ENCODE measurements at regions not wholly inside any gene's neighbourhood (a gene's known extent, or its start where the extent isn't known, plus 50 kb on each side); places are given as distances from the start of the nearest gene placed in this dataset.

- ChIA-PET CTCF (interaction anchor here (1.4 kb wide), 1 partner anchor 10 kb away, joined by 4 read pairs; no protein-coding TSS in a partner anchor), POLR2A (no interaction called here)
- Histone ChIP-seq H3K36me3 (ENCODE audit: control insufficient read depth in 4 of 4, insufficient read depth in 4 of 4, low read length in 3 of 4) (no peaks in the 10 kb centered on the region), H3K9me3 (ENCODE audit: control extremely low read depth in 1 of 5, control insufficient read depth in 4 of 5, insufficient read depth in 2 of 5, low read depth in 1 of 5, low read length in 4 of 5) (no peaks in the 10 kb centered on the region), H3K27ac (ENCODE audit: insufficient read depth in 1 of 2, low read depth in 1 of 2, low read length in 2 of 2, poor library complexity in 1 of 2, severe bottlenecking in 2 of 2) (no peak overlapping the region), H3K4me3 (ENCODE audit: control insufficient read depth in 1 of 7, extremely low read depth in 1 of 7, insufficient read depth in 4 of 7, low read depth in 2 of 7, low read length in 6 of 7) (no peak overlapping the region), H3K4me1 (ENCODE audit: control extremely low read depth in 1 of 4, control insufficient read depth in 4 of 4, insufficient read depth in 4 of 4, low read length in 3 of 4) (no peaks in the 10 kb centered on the region), H3K27me3 (replicated peaks in 2 of 5; ENCODE audit: control insufficient read depth in 4 of 5, insufficient read depth in 5 of 5, low read length in 4 of 5) (no peaks in the 10 kb centered on the region)
- WGBS (ENCODE audit: insufficient coverage) = 100% methylated on average over 1 of the region's 4 CpGs
- no peak for DNase-seq
Measured at GRCh38 chr7:48868916-48869315, 55.4 kb upstream of the CDC14C start.

GRCh38 chr7:48872548-48872947 lies 51.8 kb upstream of the CDC14C start:
- POLR2A ChIA-PET = no interaction called here

More at GRCh38 chr7:48872548-48872947, 51.8 kb upstream of the CDC14C start:
- CTCF ChIA-PET = interaction anchor here (6.9 kb wide), 1 partner anchor 573 kb away, joined by 47 read pairs; no protein-coding TSS in a partner anchor
- DNase-seq = no peak
- WGBS (ENCODE audit: insufficient coverage) = 100% methylated on average over 2 of the region's 3 CpGs
- H3K27me3 ChIP-seq (replicated peaks in 2 of 5; ENCODE audit: control insufficient read depth in 4 of 5, insufficient read depth in 5 of 5, low read length in 4 of 5) = peaks cover 0 to 3% (median 0%) of the 10 kb centered on the region in 5 experiments
- no peaks in the 10 kb centered on the region for H3K36me3 ChIP-seq (ENCODE audit: control insufficient read depth in 4 of 4, insufficient read depth in 4 of 4, low read length in 3 of 4)
- no peaks in the 10 kb centered on the region for H3K9me3 ChIP-seq (ENCODE audit: control extremely low read depth in 1 of 5, control insufficient read depth in 4 of 5, insufficient read depth in 2 of 5, low read depth in 1 of 5, low read length in 4 of 5)
- no peak overlapping the region for H3K27ac ChIP-seq (ENCODE audit: insufficient read depth in 1 of 2, low read depth in 1 of 2, low read length in 2 of 2, poor library complexity in 1 of 2, severe bottlenecking in 2 of 2)
- no peak overlapping the region for H3K4me3 ChIP-seq (ENCODE audit: control insufficient read depth in 1 of 7, extremely low read depth in 1 of 7, insufficient read depth in 4 of 7, low read depth in 2 of 7, low read length in 6 of 7)
- no peaks in the 10 kb centered on the region for H3K4me1 ChIP-seq (ENCODE audit: control extremely low read depth in 1 of 4, control insufficient read depth in 4 of 4, insufficient read depth in 4 of 4, low read length in 3 of 4)

Measured in common myeloid progenitor, CD34-positive (primary cell).